ENCODE measurements at regions not wholly inside any gene's neighbourhood (a gene's known extent, or its start where the extent isn't known, plus 50 kb on each side); places are given as distances from the start of the nearest gene placed in this dataset.

DNA sequence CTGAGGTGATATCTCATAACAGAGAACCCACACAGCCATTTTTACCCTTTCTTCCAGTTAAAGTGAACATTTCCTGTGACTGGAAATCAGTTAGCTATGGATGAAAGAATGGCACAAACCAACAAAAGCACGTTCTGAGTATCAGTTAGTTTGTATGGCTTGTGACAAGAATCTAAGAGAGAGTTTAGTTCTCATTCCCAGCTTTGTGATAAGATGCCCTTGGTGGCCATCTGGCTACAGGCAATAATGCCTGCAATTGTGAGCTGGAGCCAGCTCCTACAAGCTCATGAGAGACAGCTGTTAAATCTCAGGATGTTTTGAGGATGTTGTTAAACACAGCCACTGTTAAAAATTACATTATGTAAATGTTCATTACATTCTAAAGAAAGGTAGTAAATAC lies 122.0 kb upstream of the FRMD6 start:
- no peak overlapping the region for H3K4me3 Mint-ChIP-seq
- TF ChIP-seq, protein P1, sequence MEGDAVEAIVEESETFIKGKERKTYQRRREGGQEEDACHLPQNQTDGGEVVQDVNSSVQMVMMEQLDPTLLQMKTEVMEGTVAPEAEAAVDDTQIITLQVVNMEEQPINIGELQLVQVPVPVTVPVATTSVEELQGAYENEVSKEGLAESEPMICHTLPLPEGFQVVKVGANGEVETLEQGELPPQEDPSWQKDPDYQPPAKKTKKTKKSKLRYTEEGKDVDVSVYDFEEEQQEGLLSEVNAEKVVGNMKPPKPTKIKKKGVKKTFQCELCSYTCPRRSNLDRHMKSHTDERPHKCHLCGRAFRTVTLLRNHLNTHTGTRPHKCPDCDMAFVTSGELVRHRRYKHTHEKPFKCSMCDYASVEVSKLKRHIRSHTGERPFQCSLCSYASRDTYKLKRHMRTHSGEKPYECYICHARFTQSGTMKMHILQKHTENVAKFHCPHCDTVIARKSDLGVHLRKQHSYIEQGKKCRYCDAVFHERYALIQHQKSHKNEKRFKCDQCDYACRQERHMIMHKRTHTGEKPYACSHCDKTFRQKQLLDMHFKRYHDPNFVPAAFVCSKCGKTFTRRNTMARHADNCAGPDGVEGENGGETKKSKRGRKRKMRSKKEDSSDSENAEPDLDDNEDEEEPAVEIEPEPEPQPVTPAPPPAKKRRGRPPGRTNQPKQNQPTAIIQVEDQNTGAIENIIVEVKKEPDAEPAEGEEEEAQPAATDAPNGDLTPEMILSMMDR (IDR thresholded peaks at IDR 0.05; ENCODE audit: unreplicated experiment), result no peak
- H3K4me1 Mint-ChIP-seq, result peaks cover 36% of the 10 kb centered on the region
- no peak for DNase-seq (ENCODE audit: low spot score in 2 of 2, unreplicated experiment in 2 of 2)
- H3K36me3 Mint-ChIP-seq, result no peaks in the 10 kb centered on the region
- no peaks in the 10 kb centered on the region for H3K27me3 Mint-ChIP-seq (ENCODE audit: low read depth)
- no peak overlapping the region for H3K27ac Mint-ChIP-seq
- no peaks in the 10 kb centered on the region for H3K9me3 Mint-ChIP-seq

DNA sequence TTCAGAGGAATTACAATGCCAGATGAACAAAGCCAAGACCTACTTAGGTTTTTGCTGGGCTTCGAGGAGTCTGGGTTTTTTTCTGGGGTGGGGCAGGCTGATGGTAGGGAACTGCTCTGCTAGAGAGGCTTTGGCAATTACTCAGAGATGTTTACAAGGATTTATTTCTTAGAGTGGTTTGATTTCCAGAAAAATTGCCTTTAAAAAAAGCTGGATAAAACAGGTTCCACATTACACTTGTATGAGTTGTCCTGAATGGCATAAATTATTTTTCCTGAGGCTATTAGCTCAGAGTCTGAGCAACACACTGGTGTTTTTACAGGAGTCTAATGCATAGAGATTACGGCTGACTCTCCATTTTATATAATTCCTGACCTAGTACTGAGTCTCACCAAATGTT lies 118.5 kb upstream of the FRMD6 start:
- DNase-seq (ENCODE audit: low spot score in 2 of 2, unreplicated experiment in 2 of 2), result no peak
- no peaks in the 10 kb centered on the region for H3K36me3 Mint-ChIP-seq
- TF ChIP-seq, protein P1 (IDR thresholded peaks at IDR 0.05; ENCODE audit: unreplicated experiment), result no peak
- H3K4me3 Mint-ChIP-seq, result no peak overlapping the region
- no peak overlapping the region for H3K27ac Mint-ChIP-seq
- peaks cover 34% of the 10 kb centered on the region for H3K4me1 Mint-ChIP-seq
- H3K27me3 Mint-ChIP-seq (ENCODE audit: low read depth), result no peaks in the 10 kb centered on the region
- H3K9me3 Mint-ChIP-seq, result peaks cover 7% of the 10 kb centered on the region

DNA sequence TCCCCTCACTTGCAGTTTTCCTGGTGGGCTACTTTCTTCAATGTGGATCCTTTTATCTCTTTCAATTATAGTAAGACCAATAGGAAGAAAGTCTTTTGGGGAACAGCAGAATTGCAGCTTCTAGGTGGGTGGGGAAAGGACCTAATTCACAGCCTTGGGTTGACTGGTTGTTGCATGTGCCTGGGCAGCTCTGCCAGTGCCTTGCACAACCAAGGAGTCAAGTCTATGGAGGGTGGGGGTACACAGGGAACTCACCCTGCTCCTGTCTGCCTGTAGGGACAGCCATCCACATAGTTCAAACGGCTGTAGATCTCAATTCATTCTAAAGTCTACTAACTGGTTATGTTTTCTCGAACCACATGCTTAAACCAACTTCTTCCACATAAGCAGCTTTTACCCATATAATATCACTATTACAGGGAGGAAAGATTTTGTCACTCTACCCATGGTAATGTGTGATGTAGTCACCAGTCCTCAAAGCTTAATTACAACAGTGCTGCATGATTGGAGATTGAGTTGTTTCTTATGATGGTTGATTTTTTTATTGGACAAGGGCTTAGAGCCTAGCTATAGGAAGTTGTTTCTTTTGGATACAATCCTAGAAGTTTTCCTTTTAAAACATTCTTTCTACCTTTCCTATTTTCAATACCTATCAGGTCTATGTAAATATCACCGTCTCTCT lies 117.7 kb upstream of the FRMD6 start:
- Mint-ChIP-seq H3K4me3 (no peak overlapping the region), H3K27me3 (ENCODE audit: low read depth) (no peaks in the 10 kb centered on the region), H3K9me3 (peaks cover 9% of the 10 kb centered on the region), H3K4me1 (peaks cover 27% of the 10 kb centered on the region), H3K27ac (peak overlapping the region; percentile 20), H3K36me3 (no peaks in the 10 kb centered on the region)
- no peak for DNase-seq (ENCODE audit: low spot score in 2 of 2, unreplicated experiment in 2 of 2)
- TF ChIP-seq, protein P1 (IDR thresholded peaks at IDR 0.05; ENCODE audit: unreplicated experiment), result no peak

DNA sequence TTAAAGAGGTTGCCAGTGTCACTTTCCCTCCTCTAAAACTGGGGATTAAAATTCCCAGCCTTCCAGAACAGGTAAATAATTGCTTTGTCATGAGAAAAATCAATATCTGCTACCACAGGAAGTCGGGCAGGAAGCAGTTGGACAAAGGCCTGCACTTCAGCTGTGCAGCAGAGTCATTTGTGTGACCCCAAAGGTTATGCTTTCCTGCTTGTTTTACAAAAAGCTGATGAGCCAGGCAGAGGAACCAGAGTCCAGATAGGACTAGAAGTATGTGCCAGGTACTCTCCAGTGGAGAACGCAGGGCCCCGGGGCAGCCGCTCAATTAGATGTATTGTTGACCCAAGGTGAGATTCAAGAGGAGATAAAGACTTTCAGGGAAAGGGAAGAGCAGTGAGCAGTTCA lies 117.1 kb upstream of the FRMD6 start:
- Mint-ChIP-seq H3K27me3 (ENCODE audit: low read depth) (no peaks in the 10 kb centered on the region), H3K9me3 (peaks cover 12% of the 10 kb centered on the region), H3K4me1 (peaks cover 24% of the 10 kb centered on the region), H3K27ac (peak overlapping the region; percentile 20), H3K36me3 (no peaks in the 10 kb centered on the region), H3K4me3 (no peak overlapping the region)
- DNase-seq (ENCODE audit: low spot score in 2 of 2, unreplicated experiment in 2 of 2), result no peak
- TF ChIP-seq, protein P1 (IDR thresholded peaks at IDR 0.05; ENCODE audit: unreplicated experiment), result no peak

DNA sequence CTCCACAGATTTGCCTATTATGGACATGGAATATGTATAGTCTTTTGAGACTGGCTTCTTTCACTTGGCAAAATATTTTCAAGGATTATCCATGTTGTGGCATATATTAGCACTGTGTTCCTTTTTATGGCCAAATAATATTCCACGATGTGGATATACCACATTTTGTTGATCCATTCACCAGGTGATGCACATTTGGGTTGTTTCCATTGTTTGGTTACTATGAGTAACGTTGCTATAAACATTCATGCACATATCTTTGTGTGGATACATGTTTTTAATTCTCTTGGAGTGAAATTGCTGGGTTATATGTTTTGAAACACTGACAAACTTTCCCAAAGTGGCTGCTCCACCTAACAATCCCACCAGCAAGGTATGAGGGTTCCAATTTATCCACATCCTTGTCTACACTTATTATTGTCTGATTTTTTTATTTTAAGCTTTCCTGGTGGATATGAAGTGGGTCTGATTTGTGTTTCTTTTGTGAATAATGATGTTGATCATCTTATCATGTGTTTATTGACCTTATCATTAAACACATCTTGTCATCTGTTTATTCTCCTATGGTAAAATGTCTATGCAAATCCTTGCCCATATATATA lies 116.2 kb upstream of the FRMD6 start:
- H3K27me3 Mint-ChIP-seq (ENCODE audit: low read depth), result no peaks in the 10 kb centered on the region
- H3K9me3 Mint-ChIP-seq, result peaks cover 12% of the 10 kb centered on the region
- no peak overlapping the region for H3K27ac Mint-ChIP-seq
- H3K4me1 Mint-ChIP-seq, result peaks cover 29% of the 10 kb centered on the region
- no peaks in the 10 kb centered on the region for H3K36me3 Mint-ChIP-seq
- no peak for DNase-seq (ENCODE audit: low spot score in 2 of 2, unreplicated experiment in 2 of 2)
- TF ChIP-seq, protein P1 (IDR thresholded peaks at IDR 0.05; ENCODE audit: unreplicated experiment), result no peak
- no peak overlapping the region for H3K4me3 Mint-ChIP-seq
